ENCODE measurements at regions not wholly inside any gene's neighbourhood (a gene's known extent, or its start where the extent isn't known, plus 50 kb on each side); places are given as distances from the start of the nearest gene placed in this dataset.

DNA sequence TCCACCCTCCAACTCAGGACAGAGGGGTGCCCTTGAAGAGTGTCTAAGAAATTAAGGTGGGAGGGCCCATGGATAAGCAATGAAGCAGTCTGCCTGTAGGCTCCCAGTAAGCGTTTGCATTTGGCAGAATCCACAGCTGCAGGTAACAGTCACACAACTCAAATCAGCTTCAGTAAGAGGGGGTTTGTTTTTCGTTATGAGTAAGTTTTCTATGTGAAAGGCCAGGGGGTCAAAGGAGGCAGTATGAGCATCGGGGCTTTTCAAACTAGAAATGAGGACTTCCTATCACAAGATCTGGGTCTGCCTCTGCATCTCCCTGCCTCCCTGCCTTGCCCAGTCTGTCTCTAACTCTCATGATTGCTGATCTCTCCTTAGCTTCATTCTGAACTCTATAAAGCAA lies 128.1 kb upstream of the CCL2 start:
- TF ChIP-seq GATA3 (IDR thresholded peaks at IDR 0.05; ENCODE audit: low read depth, low read length) (no peak), GATA2 (IDR thresholded peaks at IDR 0.05; ENCODE audit: low read depth, low read length) (no peak)
